GM20000 (cell line): ENCODE measurements at regions not wholly inside any gene's neighbourhood (a gene's known extent, or its start where the extent isn't known, plus 50 kb on each side); places are given as distances from the start of the nearest gene placed in this dataset.
"Not testable (repeated sequence)": the region's sequence is repeated elsewhere in the genome, so short reads cannot be mapped to it uniquely, and the experiment has no call there.

Experiments used
- DNase-seq: peaks from one replicate; pipeline ENCODE4 v3.0.0; 2012; ENCODE audit warnings: low spot score
- CTCF ChIP-seq: IDR thresholded peaks from 2 replicates; pipeline ENCODE4 v1.5.1; 2012; ENCODE audit warnings: mild to moderate bottlenecking, control low read depth; ENCODE audit errors: extremely low read depth, missing control alignments

- DNase-seq = no peak
- no peak for TF ChIP-seq CTCF
These were observed 149.9 kb upstream of the RORA start for GRCh38 chr15:61379005-61379404.

GRCh38 chr15:61376961-61377360 is 147.9 kb upstream of the RORA start:
- no peak for DNase-seq
- no peak for TF ChIP-seq CTCF

- no peak for TF ChIP-seq CTCF
- no peak for DNase-seq
These were observed 147.4 kb upstream of the RORA start for GRCh38 chr15:61376516-61376915.

- TF ChIP-seq CTCF = no peak
- DNase-seq = no peak
These were observed 145.7 kb upstream of the RORA start for GRCh38 chr15:61374848-61375247.

GRCh38 chr15:61367953-61368352 is 138.9 kb upstream of the RORA start:
- DNase-seq = no peak
- no peak for TF ChIP-seq CTCF

GRCh38 chr15:61364871-61365270 is 135.8 kb upstream of the RORA start:
- TF ChIP-seq CTCF = no peak
- no peak for DNase-seq

GRCh38 chr15:61362912-61363311 is 133.8 kb upstream of the RORA start:
- DNase-seq = not testable (repeated sequence)

GRCh38 chr15:61344293-61344692 is 115.2 kb upstream of the RORA start:
- TF ChIP-seq CTCF = no peak
- no peak for DNase-seq
